ENCODE measurements at regions not wholly inside any gene's neighbourhood (a gene's known extent, or its start where the extent isn't known, plus 50 kb on each side); places are given as distances from the start of the nearest gene placed in this dataset.

DNA sequence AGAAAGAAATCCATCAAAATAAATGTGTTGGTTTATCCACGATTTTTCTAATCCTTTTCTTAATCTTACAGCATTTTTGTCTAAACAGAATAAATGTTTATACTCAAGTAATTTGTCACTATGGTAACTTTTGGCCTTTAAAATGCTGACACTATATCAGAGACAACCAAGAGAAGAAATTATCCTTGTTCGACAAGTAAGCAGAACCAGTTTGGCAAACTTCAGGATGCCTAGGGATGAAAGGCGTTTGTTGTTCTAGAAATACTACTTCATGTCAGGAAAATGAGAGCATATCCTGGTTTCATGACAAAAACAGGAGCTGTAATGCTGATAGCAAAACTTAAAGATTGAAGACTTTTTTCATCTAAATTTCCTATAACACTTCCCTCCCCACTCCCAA is 308.0 kb upstream of the ATP11B start:
- Histone ChIP-seq H3K4me3 (ENCODE audit: low read length) (no peak overlapping the region), H3K9ac (ENCODE audit: extremely low read depth, low read length, poor library complexity, severe bottlenecking) (no peak overlapping the region), H3K36me3 (ENCODE audit: control insufficient read depth, insufficient read depth, low read length) (no peaks in the 10 kb centered on the region), H3K9me3 (ENCODE audit: control insufficient read depth, low read length) (no peaks in the 10 kb centered on the region), H3K27me3 (ENCODE audit: control insufficient read depth, insufficient read depth, low read length, poor library complexity, severe bottlenecking) (no peaks in the 10 kb centered on the region), H3K27ac (ENCODE audit: low read depth, low read length) (no peak overlapping the region), H3K4me1 (ENCODE audit: control insufficient read depth, insufficient read depth, low read length) (no peaks in the 10 kb centered on the region)
- no peak overlapping the region for H3K27ac Mint-ChIP-seq
- peaks cover 24% of the 10 kb centered on the region for H3K4me1 Mint-ChIP-seq
- 93 to 94% methylated on average over 2 of the region's 3 CpGs for WGBS, 2 experiments (ENCODE audit: insufficient coverage in 1 of 2, insufficient read length in 1 of 2)
- H3K9me3 Mint-ChIP-seq = no peaks in the 10 kb centered on the region
- DNase-seq = no peak
- no peaks in the 10 kb centered on the region for H3K27me3 Mint-ChIP-seq (ENCODE audit: insufficient read depth)
- H3K36me3 Mint-ChIP-seq (ENCODE audit: low read depth) = no peaks in the 10 kb centered on the region
- H3K4me3 Mint-ChIP-seq = no peak overlapping the region
- TF ChIP-seq, protein P1, sequence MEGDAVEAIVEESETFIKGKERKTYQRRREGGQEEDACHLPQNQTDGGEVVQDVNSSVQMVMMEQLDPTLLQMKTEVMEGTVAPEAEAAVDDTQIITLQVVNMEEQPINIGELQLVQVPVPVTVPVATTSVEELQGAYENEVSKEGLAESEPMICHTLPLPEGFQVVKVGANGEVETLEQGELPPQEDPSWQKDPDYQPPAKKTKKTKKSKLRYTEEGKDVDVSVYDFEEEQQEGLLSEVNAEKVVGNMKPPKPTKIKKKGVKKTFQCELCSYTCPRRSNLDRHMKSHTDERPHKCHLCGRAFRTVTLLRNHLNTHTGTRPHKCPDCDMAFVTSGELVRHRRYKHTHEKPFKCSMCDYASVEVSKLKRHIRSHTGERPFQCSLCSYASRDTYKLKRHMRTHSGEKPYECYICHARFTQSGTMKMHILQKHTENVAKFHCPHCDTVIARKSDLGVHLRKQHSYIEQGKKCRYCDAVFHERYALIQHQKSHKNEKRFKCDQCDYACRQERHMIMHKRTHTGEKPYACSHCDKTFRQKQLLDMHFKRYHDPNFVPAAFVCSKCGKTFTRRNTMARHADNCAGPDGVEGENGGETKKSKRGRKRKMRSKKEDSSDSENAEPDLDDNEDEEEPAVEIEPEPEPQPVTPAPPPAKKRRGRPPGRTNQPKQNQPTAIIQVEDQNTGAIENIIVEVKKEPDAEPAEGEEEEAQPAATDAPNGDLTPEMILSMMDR (conservative IDR thresholded peaks at IDR 0.05) = no peak

DNA sequence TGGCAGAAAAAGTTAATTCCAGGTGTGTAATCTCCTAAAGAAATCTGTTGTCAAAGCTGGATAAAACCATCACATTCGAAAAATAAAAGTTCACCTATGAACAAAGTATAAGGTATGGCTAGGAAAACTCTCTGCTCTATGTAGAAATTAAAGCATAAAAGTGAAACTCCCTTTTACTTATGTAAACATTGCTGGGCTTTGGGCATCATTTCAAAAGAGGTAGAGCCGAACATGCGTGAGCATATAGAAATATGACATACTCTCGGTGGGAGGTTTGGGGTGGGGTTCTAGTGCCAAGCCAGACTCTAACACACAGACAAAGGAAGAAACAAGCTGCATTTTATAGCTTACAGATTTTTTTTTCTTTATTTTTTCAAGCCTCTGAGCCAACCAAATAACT is 306.8 kb upstream of the ATP11B start:
- Histone ChIP-seq H3K27ac (ENCODE audit: low read depth, low read length) (no peak overlapping the region), H3K4me3 (ENCODE audit: low read length) (no peak overlapping the region), H3K27me3 (ENCODE audit: control insufficient read depth, insufficient read depth, low read length, poor library complexity, severe bottlenecking) (no peaks in the 10 kb centered on the region), H3K9me3 (ENCODE audit: control insufficient read depth, low read length) (no peaks in the 10 kb centered on the region), H3K4me1 (ENCODE audit: control insufficient read depth, insufficient read depth, low read length) (no peaks in the 10 kb centered on the region), H3K36me3 (ENCODE audit: control insufficient read depth, insufficient read depth, low read length) (no peaks in the 10 kb centered on the region), H3K9ac (ENCODE audit: extremely low read depth, low read length, poor library complexity, severe bottlenecking) (no peak overlapping the region)
- TF ChIP-seq, protein P1 (conservative IDR thresholded peaks at IDR 0.05) = no peak
- H3K4me3 Mint-ChIP-seq = no peak overlapping the region
- H3K4me1 Mint-ChIP-seq = peaks cover 29% of the 10 kb centered on the region
- H3K36me3 Mint-ChIP-seq (ENCODE audit: low read depth) = no peaks in the 10 kb centered on the region
- 89 to 95% methylated on average over 4 of the region's 4 CpGs for WGBS, 2 experiments (ENCODE audit: insufficient coverage in 1 of 2, insufficient read length in 1 of 2)
- no peaks in the 10 kb centered on the region for H3K27me3 Mint-ChIP-seq (ENCODE audit: insufficient read depth)
- no peak for DNase-seq
- H3K27ac Mint-ChIP-seq = no peak overlapping the region
- H3K9me3 Mint-ChIP-seq = no peaks in the 10 kb centered on the region

DNA sequence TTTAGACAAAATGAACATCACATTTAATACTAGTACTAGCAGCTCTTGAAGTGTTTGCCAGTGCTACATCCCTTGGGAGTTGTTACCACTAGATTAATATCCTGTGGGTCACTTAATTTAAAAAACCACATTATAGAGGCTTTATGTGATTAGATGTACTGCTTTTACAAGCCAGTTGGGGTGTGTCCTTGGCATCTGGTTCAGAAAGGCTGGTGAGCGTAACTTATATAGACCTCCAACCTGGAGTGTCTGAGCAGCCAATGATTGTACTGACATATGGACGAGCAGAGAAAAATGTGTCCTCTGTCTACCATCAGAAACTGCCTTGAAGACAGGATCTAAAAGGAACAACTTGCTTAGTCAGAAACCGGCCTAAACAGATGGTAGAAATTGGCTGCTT is 306.2 kb upstream of the ATP11B start:
- WGBS, 2 experiments (ENCODE audit: insufficient coverage in 1 of 2, insufficient read length in 1 of 2) = 94 to 96% methylated on average over 3 of the region's 3 CpGs

More for the DNA sequence above, 306.2 kb upstream of the ATP11B start:
- Histone ChIP-seq H3K9me3 (ENCODE audit: control insufficient read depth, low read length) (no peaks in the 10 kb centered on the region), H3K27me3 (ENCODE audit: control insufficient read depth, insufficient read depth, low read length, poor library complexity, severe bottlenecking) (no peaks in the 10 kb centered on the region), H3K27ac (ENCODE audit: low read depth, low read length) (no peak overlapping the region), H3K4me3 (ENCODE audit: low read length) (no peak overlapping the region), H3K36me3 (ENCODE audit: control insufficient read depth, insufficient read depth, low read length) (no peaks in the 10 kb centered on the region), H3K4me1 (ENCODE audit: control insufficient read depth, insufficient read depth, low read length) (no peaks in the 10 kb centered on the region), H3K9ac (ENCODE audit: extremely low read depth, low read length, poor library complexity, severe bottlenecking) (no peak overlapping the region)
- no peaks in the 10 kb centered on the region for H3K9me3 Mint-ChIP-seq
- H3K27ac Mint-ChIP-seq = no peak overlapping the region
- H3K36me3 Mint-ChIP-seq (ENCODE audit: low read depth) = no peaks in the 10 kb centered on the region
- H3K27me3 Mint-ChIP-seq (ENCODE audit: insufficient read depth) = no peaks in the 10 kb centered on the region
- TF ChIP-seq, protein P1 (conservative IDR thresholded peaks at IDR 0.05) = no peak
- no peak for DNase-seq
- H3K4me3 Mint-ChIP-seq = no peak overlapping the region
- peaks cover 35% of the 10 kb centered on the region for H3K4me1 Mint-ChIP-seq
